MM.1S (cell line): ENCODE measurements at regions not wholly inside any gene's neighbourhood (a gene's known extent, or its start where the extent isn't known, plus 50 kb on each side); places are given as distances from the start of the nearest gene placed in this dataset.
"Not testable (repeated sequence)": the region's sequence is repeated elsewhere in the genome, so short reads cannot be mapped to it uniquely, and the experiment has no call there.

ENCODE experiments used
- DNase-seq: peaks from one replicate; pipeline ENCODE4 v3.0.0-alpha.2; 2015
- H2AFZ ChIP-seq: fragments of 300-600 bp; sonication (generic); 2 replicates; pipeline ENCODE4 v1.6.0; 2016; ENCODE audit warnings: antibody characterized with exemption, low read length
- H3F3A ChIP-seq: fragments of 300-600 bp; sonication (generic); 2 replicates; pipeline ENCODE4 v1.6.1; 2016; ENCODE audit warnings: mild to moderate bottlenecking, antibody characterized with exemption, low read length, moderate library complexity, mixed read lengths; ENCODE audit not compliant: insufficient read depth
- H3K27ac ChIP-seq: fragments of 300-600 bp; sonication (generic); 2 replicates; pipeline ENCODE4 v1.5.1; 2016; ENCODE audit warnings: mild to moderate bottlenecking, low read length
- H3K27me3 ChIP-seq: fragments of 300-600 bp; sonication (generic); replicated peaks from 2 replicates; pipeline ENCODE4 v1.6.0; 2016; ENCODE audit warnings: low read length; ENCODE audit not compliant: insufficient read depth
- H3K36me3 ChIP-seq: fragments of 300-600 bp; sonication (generic); replicated peaks from 2 replicates; pipeline ENCODE4 v1.6.1; 2016; ENCODE audit warnings: mild to moderate bottlenecking, low read length, mixed read lengths; ENCODE audit not compliant: insufficient read depth
- H3K4me1 ChIP-seq: fragments of 300-600 bp; sonication (generic); 2 replicates; pipeline ENCODE4 v1.6.1; 2016; ENCODE audit warnings: low read length, mixed read lengths
- H3K4me2 ChIP-seq: fragments of 300-600 bp; sonication (generic); 2 replicates; pipeline ENCODE4 v1.6.0; 2016; ENCODE audit warnings: low read depth, low read length
- H3K4me3 ChIP-seq: fragments of 300-600 bp; sonication (generic); 2 replicates; pipeline ENCODE4 v1.5.1; 2016; ENCODE audit warnings: low read length, mixed read lengths
- H3K79me2 ChIP-seq: fragments of 300-600 bp; sonication (generic); 2 replicates; pipeline ENCODE4 v1.6.1; 2016; ENCODE audit warnings: mixed run types, low read length, mixed read lengths
- H3K9ac ChIP-seq: fragments of 300-600 bp; sonication (generic); 2 replicates; pipeline ENCODE4 v1.6.1; 2016; ENCODE audit warnings: low read length, mixed read lengths
- H3K9me2 ChIP-seq: fragments of 300-600 bp; sonication (generic); replicated peaks from 2 replicates; pipeline ENCODE4 v1.6.1; 2016; ENCODE audit warnings: mild to moderate bottlenecking, low read length, mixed read lengths; ENCODE audit not compliant: insufficient read depth
- H3K9me3 ChIP-seq: fragments of 300-600 bp; sonication (generic); replicated peaks from 2 replicates; pipeline ENCODE4 v1.6.1; 2016; ENCODE audit warnings: mild to moderate bottlenecking, low read length, mixed read lengths; ENCODE audit not compliant: insufficient read depth
- H4K20me1 ChIP-seq: fragments of 300-600 bp; sonication (generic); 2 replicates; pipeline ENCODE4 v1.6.1; 2016; ENCODE audit warnings: mild to moderate bottlenecking, low read length, moderate library complexity, mixed read lengths; ENCODE audit not compliant: insufficient read depth

DNA sequence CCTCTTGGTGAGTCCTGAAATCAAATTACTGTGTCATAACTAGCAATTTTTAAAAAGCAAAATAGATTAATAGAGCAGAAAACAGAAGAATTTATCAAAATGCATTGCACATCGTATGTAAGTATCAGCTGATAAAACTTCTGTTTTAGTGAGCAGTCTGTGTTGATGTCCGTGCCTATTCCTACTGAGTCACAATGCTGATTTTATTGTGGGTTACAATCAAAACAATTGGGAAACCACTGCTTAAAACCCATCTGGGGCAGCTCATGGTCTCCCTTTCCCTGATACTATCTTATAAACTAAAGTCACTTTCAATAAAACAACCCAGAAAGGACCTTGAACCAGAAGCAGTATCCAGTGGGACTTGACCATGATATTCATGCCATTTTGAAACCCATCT lies 101.1 kb upstream of the GPR39 start:
- H3K4me1 ChIP-seq, H3K9me2 ChIP-seq, H4K20me1 ChIP-seq, H3K27ac ChIP-seq, H2AFZ ChIP-seq, H3K36me3 ChIP-seq, H3F3A ChIP-seq, H3K27me3 ChIP-seq, H3K4me2 ChIP-seq, H3K4me3 ChIP-seq, H3K79me2 ChIP-seq, H3K9ac ChIP-seq, H3K9me3 ChIP-seq, DNase-seq: not testable (repeated sequence)

GRCh38 chr2:132317026-132317680 lies 99.5 kb upstream of the GPR39 start:
- not testable (repeated sequence) for H4K20me1 ChIP-seq, H3K4me2 ChIP-seq, H3F3A ChIP-seq, H3K9me3 ChIP-seq, H3K36me3 ChIP-seq, DNase-seq, H2AFZ ChIP-seq, H3K27ac ChIP-seq, H3K4me3 ChIP-seq, H3K9ac ChIP-seq, H3K9me2 ChIP-seq, H3K4me1 ChIP-seq, H3K79me2 ChIP-seq, H3K27me3 ChIP-seq

DNA sequence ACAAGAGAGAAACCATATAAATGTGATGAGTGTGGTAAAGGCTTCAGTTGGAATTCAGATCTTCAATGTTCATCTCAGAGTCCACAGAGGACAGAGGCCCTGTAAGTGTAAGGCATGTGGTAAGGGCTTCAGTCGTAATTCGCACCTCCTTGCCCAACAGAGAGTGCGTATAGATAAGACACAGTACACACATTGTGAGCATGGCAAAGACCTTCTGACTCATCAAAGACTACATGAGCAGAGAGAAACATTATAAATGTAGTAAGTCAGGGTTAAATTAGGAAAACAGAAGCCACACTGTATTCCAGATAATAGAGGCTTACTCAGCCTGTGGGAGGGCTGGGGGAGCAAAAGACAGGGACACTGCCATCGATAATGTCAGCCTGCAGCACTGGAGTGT lies 98.1 kb upstream of the GPR39 start:
- not testable (repeated sequence) for H4K20me1 ChIP-seq, H3K4me2 ChIP-seq, DNase-seq, H3K79me2 ChIP-seq, H3K27me3 ChIP-seq, H3K4me3 ChIP-seq, H3K36me3 ChIP-seq, H3K4me1 ChIP-seq, H3K9me2 ChIP-seq, H2AFZ ChIP-seq, H3K27ac ChIP-seq, H3K9me3 ChIP-seq, H3F3A ChIP-seq, H3K9ac ChIP-seq

DNA sequence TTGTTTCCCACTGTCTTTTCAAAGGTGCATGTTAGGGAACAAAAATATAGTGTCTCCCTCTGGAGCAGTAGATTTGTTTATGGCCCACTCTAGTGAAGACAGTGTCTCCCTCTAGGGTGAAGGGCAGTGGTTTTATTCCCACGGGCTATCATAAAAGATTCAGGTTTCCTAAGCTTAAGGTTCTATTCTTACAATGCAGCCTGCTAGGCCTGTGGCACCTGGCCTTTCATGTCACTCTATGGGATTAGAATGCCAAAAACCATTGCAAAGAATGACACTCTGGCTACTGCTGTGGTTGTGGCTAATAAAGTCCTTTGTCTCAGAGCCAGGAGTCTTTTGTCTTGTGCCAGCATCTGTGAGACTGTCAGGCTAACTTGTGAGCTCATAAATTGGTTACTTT lies 92.6 kb upstream of the GPR39 start:
- H3K27me3 ChIP-seq, H3K27ac ChIP-seq, H3K36me3 ChIP-seq, H3K9ac ChIP-seq, DNase-seq, H3K9me3 ChIP-seq, H3K4me3 ChIP-seq, H2AFZ ChIP-seq, H3K4me2 ChIP-seq, H3F3A ChIP-seq, H4K20me1 ChIP-seq, H3K4me1 ChIP-seq, H3K79me2 ChIP-seq, H3K9me2 ChIP-seq: not testable (repeated sequence)

- not testable (repeated sequence) for H3K27ac ChIP-seq, H3K36me3 ChIP-seq, H3F3A ChIP-seq, H3K9ac ChIP-seq, H4K20me1 ChIP-seq, H3K9me2 ChIP-seq, H3K27me3 ChIP-seq, H3K4me2 ChIP-seq, H3K4me3 ChIP-seq, DNase-seq, H3K4me1 ChIP-seq, H3K79me2 ChIP-seq, H3K9me3 ChIP-seq, H2AFZ ChIP-seq
Measured at GRCh38 chr2:132332345-132333033, 84.1 kb upstream of the GPR39 start.

DNA sequence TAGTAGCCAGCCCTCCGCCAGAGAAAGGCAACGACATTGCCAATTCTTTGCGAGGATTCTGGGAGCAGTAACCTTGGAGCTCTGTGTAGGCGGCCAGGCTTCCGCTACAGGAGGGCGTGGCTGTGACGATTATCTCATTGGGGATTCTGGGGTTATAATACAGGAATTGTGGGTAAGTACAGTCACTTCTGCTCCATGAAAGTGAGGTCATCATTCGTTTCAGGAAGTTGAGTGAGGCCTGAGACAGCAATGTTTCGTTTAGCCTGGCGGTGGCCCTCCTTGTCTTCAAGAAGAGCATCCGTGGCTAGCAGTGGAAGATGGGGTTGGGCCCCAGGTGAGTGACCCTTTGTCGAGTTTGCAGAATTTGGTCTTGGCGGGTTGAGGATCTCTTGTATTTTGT lies 79.5 kb upstream of the GPR39 start:
- H2AFZ ChIP-seq, H3K4me3 ChIP-seq, H3K36me3 ChIP-seq, H3F3A ChIP-seq, H3K27ac ChIP-seq, H3K79me2 ChIP-seq, H3K9ac ChIP-seq, H3K9me3 ChIP-seq, H4K20me1 ChIP-seq, H3K27me3 ChIP-seq, DNase-seq, H3K4me1 ChIP-seq, H3K4me2 ChIP-seq, H3K9me2 ChIP-seq: not testable (repeated sequence)

GRCh38 chr2:132337844-132338243 lies 78.8 kb upstream of the GPR39 start:
- H3K4me3 ChIP-seq, H3K36me3 ChIP-seq, H3K27me3 ChIP-seq, H3K9me2 ChIP-seq, H3K9ac ChIP-seq, H4K20me1 ChIP-seq, H3K4me2 ChIP-seq, H3K79me2 ChIP-seq, H3K9me3 ChIP-seq, H2AFZ ChIP-seq, H3F3A ChIP-seq, H3K4me1 ChIP-seq, H3K27ac ChIP-seq, DNase-seq: not testable (repeated sequence)

DNA sequence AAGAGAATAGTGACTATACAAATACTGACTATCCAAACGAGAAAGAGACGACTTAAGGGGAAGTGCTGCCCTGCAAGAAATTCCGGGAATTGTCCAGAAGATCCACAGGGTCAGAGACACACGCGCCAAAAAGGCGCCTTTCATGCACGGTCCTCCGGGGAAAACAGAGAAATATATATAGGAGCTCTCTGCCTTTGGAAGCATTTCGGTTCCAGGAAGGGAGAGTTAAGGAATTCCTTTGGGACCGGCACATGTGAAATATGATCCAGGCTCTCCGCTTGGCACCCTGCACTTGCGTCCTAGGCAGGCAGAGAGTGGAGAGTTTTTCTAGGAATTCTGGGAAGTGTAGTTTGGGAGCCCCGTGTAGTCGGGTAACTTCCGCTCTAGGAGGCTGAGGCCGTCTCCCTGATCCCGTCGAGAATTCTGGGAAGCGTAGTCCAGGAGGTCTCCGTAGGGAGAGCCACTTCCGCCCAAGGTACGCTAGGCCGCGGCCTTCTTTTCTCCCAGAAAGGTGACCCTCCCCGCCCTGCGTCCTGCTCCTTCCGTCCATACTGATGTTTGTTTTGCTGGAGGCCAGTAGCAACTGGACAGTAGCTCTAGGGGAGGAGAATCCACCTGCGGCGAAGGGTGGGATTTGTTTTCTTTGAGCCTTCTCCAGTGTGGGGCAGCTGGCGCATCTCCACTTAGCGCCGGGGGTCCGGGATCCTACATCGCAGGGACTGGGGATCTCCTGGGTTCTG lies 69.4 kb upstream of the GPR39 start:
- H3K4me2 ChIP-seq, H3K9me3 ChIP-seq, H2AFZ ChIP-seq, H3K27ac ChIP-seq, H3K27me3 ChIP-seq, H3K4me3 ChIP-seq, DNase-seq, H3K9me2 ChIP-seq, H3K79me2 ChIP-seq, H4K20me1 ChIP-seq, H3F3A ChIP-seq, H3K4me1 ChIP-seq, H3K36me3 ChIP-seq, H3K9ac ChIP-seq: not testable (repeated sequence)
